Neural cell (in vitro differentiated cells): ENCODE measurements at regions not wholly inside any gene's neighbourhood (a gene's known extent, or its start where the extent isn't known, plus 50 kb on each side); places are given as distances from the start of the nearest gene placed in this dataset.

ENCODE experiments used
- H2AFZ ChIP-seq: fragments of 200-600, 300-800 bp; sonication (generic), shearing (Covaris generic); 2 replicates; pipeline ENCODE4 v1.6.0; 2014; ENCODE audit warnings: low read depth, mild to moderate bottlenecking, antibody characterized with exemption, low read length, moderate library complexity
- H3F3A ChIP-seq: fragments of 200-600 bp; shearing (Covaris generic); 2 replicates; pipeline ENCODE4 v1.6.1; 2016; ENCODE audit warnings: mild to moderate bottlenecking, moderate library complexity, mixed read lengths, antibody characterized with exemption, low read length; ENCODE audit not compliant: insufficient read depth, poor library complexity, severe bottlenecking
- H3K27ac ChIP-seq: fragments of 200-600, 300-800 bp; sonication (generic), shearing (Covaris generic); 2 replicates; pipeline ENCODE4 v1.5.1; 2014; ENCODE audit warnings: mild to moderate bottlenecking, low read length, moderate library complexity
- H3K27me3 ChIP-seq: fragments of 300-800, 200-600 bp; sonication (generic), shearing (Covaris generic); 2 replicates; pipeline ENCODE4 v1.6.0; 2014; ENCODE audit warnings: mild to moderate bottlenecking, low read depth, low read length, moderate library complexity; ENCODE audit not compliant: insufficient read depth
- H3K36me3 ChIP-seq: fragments of 300-800, 200-600 bp; sonication (generic), shearing (Covaris generic); 2 replicates; pipeline ENCODE4 v1.5.1; 2014; ENCODE audit warnings: mild to moderate bottlenecking, antibody characterized with exemption, low read length, moderate library complexity; ENCODE audit not compliant: insufficient read depth
- H3K4me2 ChIP-seq: fragments of 300-800, 200-600 bp; sonication (generic), shearing (Covaris generic); 2 replicates; pipeline ENCODE4 v1.6.0; 2014; ENCODE audit warnings: mild to moderate bottlenecking, low read length
- H3K4me3 ChIP-seq: fragments of 300-800, 200-600 bp; sonication (generic), shearing (Covaris generic); 2 replicates; pipeline ENCODE4 v1.5.1; 2014; ENCODE audit warnings: mild to moderate bottlenecking, low read length, moderate library complexity
- H3K79me2 ChIP-seq: fragments of 200-600 bp; shearing (Covaris generic); replicated peaks from 2 replicates; pipeline ENCODE4 v1.6.0; 2014; ENCODE audit warnings: mild to moderate bottlenecking, low read length, moderate library complexity; ENCODE audit not compliant: insufficient read depth
- H3K9ac ChIP-seq: fragments of 300-800, 200-600 bp; sonication (generic), shearing (Covaris generic); 2 replicates; pipeline ENCODE4 v1.6.1; 2016; ENCODE audit warnings: mild to moderate bottlenecking, low read length, mixed read lengths
- H3K9me2 ChIP-seq: fragments of 200-600 bp; shearing (Covaris generic); 2 replicates; pipeline ENCODE4 v1.6.1; 2016; ENCODE audit warnings: mild to moderate bottlenecking, low read length, mixed read lengths; ENCODE audit not compliant: insufficient read depth
- H3K9me3 ChIP-seq: fragments of 200-600, 300-800 bp; sonication (generic), shearing (Covaris generic); 2 replicates; pipeline ENCODE4 v1.6.1; 2016; ENCODE audit warnings: mild to moderate bottlenecking, mixed run types, low read length, moderate library complexity, mixed read lengths
- H4K20me1 ChIP-seq: fragments of 200-600 bp; shearing (Covaris generic); 2 replicates; pipeline ENCODE4 v1.6.1; 2016; ENCODE audit warnings: mild to moderate bottlenecking, mixed run types; ENCODE audit not compliant: insufficient read depth
- CTCF ChIP-seq: fragments of 450-650 bp; IDR thresholded peaks from 2 replicates; pipeline ENCODE4 v1.5.1; 2014; ENCODE audit warnings: antibody characterized with exemption, mild to moderate bottlenecking, moderate library complexity; ENCODE audit not compliant: poor library complexity, severe bottlenecking
- EP300 ChIP-seq: fragments of 450-650 bp; conservative IDR thresholded peaks from 2 replicates; pipeline ENCODE4 v1.6.1; 2014; ENCODE audit warnings: antibody characterized with exemption, mild to moderate bottlenecking, moderate library complexity; ENCODE audit not compliant: poor library complexity, severe bottlenecking
- EZH2 ChIP-seq: fragments of 200-600, 300-800 bp; shearing (Covaris generic), sonication (generic); IDR thresholded peaks from 2 replicates; pipeline ENCODE4 v1.6.1; 2014; ENCODE audit warnings: antibody characterized with exemption, low read length, borderline replicate concordance, mild to moderate bottlenecking; ENCODE audit not compliant: insufficient read depth, poor library complexity, severe bottlenecking
- MXI1 ChIP-seq: fragments of 450-650 bp; conservative IDR thresholded peaks from 2 replicates; pipeline ENCODE4 v1.6.1; 2014; ENCODE audit warnings: antibody characterized with exemption, mild to moderate bottlenecking; ENCODE audit not compliant: poor library complexity, severe bottlenecking
- POLR2AphosphoS5 ChIP-seq: IDR thresholded peaks from 2 replicates; pipeline ENCODE4 v1.6.1; 2012
- RAD21 ChIP-seq: fragments of 450-650 bp; conservative IDR thresholded peaks from 2 replicates; pipeline ENCODE4 v1.6.1; 2014; ENCODE audit warnings: antibody characterized with exemption, mild to moderate bottlenecking, moderate library complexity
- REST ChIP-seq: IDR thresholded peaks from 2 replicates; pipeline ENCODE4 v1.6.1; 2012; ENCODE audit warnings: borderline replicate concordance
- SMC3 ChIP-seq: fragments of 450-650 bp; conservative IDR thresholded peaks from 2 replicates; pipeline ENCODE4 v1.6.1; 2014; ENCODE audit warnings: antibody characterized with exemption, mild to moderate bottlenecking, moderate library complexity; ENCODE audit not compliant: poor library complexity
- TAF1 ChIP-seq: IDR thresholded peaks from 2 replicates; pipeline ENCODE4 v1.6.1; 2012; ENCODE audit warnings: low read depth

GRCh38 chr22:27146866-27147633 is 489.7 kb downstream of the MIAT start:
- Histone ChIP-seq H3K9me3 (no peaks in the 10 kb centered on the region), H3F3A (no peaks in the 10 kb centered on the region), H4K20me1 (no peaks in the 10 kb centered on the region), H3K36me3 (no peaks in the 10 kb centered on the region), H3K27ac (peak overlapping the region; percentile 5), H3K79me2 (no peaks in the 10 kb centered on the region), H3K4me2 (no peak overlapping the region), H2AFZ (no peak overlapping the region), H3K9me2 (no peaks in the 10 kb centered on the region), H3K4me3 (no peak overlapping the region), H3K27me3 (no peaks in the 10 kb centered on the region), H3K9ac (no peak overlapping the region)
- TF ChIP-seq RAD21 (no peak), EP300 (peak; percentile 43)

- TF ChIP-seq REST (no peak), EZH2 (no peak), CTCF (no peak), EP300 (no peak), MXI1 (no peak), TAF1 (no peak), SMC3 (no peak), RAD21 (no peak), POLR2AphosphoS5 (no peak)
- Histone ChIP-seq H4K20me1 (no peaks in the 10 kb centered on the region), H3K79me2 (no peaks in the 10 kb centered on the region), H3K9me2 (no peaks in the 10 kb centered on the region), H3K27ac (no peak overlapping the region), H3K4me2 (no peak overlapping the region), H3K9me3 (no peaks in the 10 kb centered on the region), H3K36me3 (no peaks in the 10 kb centered on the region), H3K9ac (no peak overlapping the region), H2AFZ (no peak overlapping the region), H3K27me3 (no peaks in the 10 kb centered on the region), H3F3A (no peaks in the 10 kb centered on the region), H3K4me3 (no peak overlapping the region)
Measured at GRCh38 chr22:27148055-27148454, 490.7 kb downstream of the MIAT start.
